ENCODE measurements at regions not wholly inside any gene's neighbourhood (a gene's known extent, or its start where the extent isn't known, plus 50 kb on each side); places are given as distances from the start of the nearest gene placed in this dataset.

GRCh38 chr5:142432369-142432863 lies 107.6 kb upstream of the SPRY4 start:
- no peak for DNase-seq

GRCh38 chr5:142428773-142429473 lies 104.1 kb upstream of the SPRY4 start:
- no peak for DNase-seq

DNA sequence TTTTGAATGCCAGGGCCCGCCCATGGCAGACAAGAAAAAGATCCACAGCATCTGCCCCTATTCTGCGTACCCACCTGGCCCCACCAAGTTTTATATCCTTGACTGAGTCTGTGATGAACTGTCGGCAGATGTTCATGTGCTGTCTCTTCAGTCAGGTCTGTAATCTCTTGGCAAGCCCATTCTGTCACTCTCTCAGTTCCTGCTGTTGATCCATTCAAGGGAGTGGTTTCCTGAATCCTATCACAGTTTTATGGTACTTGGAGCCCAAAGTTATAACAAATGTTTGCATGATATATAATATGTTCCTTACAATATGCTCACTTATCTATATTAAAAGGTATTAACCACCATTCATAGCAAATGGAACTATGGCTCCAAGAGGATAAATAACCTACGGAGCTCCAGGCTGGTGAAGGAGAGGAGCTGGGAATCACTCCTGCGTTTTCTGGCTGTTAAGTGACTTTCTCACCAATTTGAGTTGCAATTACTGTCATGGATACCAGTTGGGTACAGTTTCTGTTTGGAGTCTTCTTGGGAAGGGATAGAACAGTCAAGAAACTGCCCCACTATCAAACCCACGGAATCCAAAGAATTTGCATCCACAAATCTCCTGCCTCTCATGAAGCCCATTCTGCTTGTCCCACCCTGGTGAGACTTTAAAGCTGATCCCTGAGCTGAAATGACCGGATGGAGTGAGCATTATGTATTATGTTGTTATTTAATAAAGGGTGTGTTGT lies 103.4 kb upstream of the SPRY4 start:
- no peak for DNase-seq

GRCh38 chr5:142427529-142427928 lies 102.7 kb upstream of the SPRY4 start:
- no peak for DNase-seq

- DNase-seq: no peak
Observed at GRCh38 chr5:142427015-142427364, 102.2 kb upstream of the SPRY4 start.

GRCh38 chr5:142426129-142427014 lies 101.6 kb upstream of the SPRY4 start:
- DNase-seq: peak; percentile 62

GRCh38 chr5:142425286-142426065 lies 100.7 kb upstream of the SPRY4 start:
- DNase-seq: no peak

DNA sequence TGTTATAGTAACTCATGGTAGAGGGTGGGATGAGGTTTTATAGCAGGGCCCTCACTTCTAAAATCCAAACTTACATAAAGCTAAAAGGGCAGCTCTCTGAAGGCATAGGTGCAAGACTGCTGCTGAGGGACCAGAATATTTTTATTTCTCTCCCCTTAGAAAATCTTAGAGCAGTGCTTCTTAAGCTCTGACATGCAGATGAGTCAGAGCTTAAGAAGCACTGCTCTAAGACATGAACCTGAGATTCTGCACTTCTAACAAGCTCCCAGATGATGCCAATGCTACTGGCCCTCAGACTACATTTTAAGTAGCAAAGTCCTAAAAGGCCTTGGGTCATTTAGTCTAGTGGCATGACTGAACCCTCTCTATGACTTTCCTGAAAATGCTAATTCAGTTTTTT lies 97.6 kb upstream of the SPRY4 start:
- DNase-seq: no peak

- DNase-seq: no peak
Observed at GRCh38 chr5:142421621-142422397, 97.0 kb upstream of the SPRY4 start.

GRCh38 chr5:142421228-142421617 lies 96.4 kb upstream of the SPRY4 start:
- no peak for DNase-seq

GRCh38 chr5:142420561-142421227 lies 95.9 kb upstream of the SPRY4 start:
- DNase-seq: no peak

GRCh38 chr5:142412581-142412980 lies 87.8 kb upstream of the SPRY4 start:
- DNase-seq: no peak

GRCh38 chr5:142411656-142412425 lies 87.0 kb upstream of the SPRY4 start:
- no peak for DNase-seq

DNA sequence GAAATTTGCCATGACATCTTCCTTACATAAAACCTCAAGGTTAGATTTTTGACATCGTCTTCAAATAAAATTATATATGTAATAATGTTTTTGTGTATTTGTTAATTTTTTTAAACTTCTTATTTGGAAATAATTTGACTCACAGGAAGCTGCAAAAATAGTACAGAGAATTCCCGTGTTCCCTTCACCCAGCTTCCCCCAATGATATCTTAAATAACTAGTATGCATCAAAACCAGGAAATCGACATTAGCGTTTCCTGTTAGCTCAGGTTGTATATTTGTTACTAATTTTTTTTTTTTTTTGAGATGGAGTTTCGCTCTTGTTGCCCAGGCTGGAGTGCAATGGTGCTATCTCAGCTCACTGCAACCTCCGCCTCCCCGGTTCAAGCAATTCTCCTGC lies 86.3 kb upstream of the SPRY4 start:
- DNase-seq: no peak

DNA sequence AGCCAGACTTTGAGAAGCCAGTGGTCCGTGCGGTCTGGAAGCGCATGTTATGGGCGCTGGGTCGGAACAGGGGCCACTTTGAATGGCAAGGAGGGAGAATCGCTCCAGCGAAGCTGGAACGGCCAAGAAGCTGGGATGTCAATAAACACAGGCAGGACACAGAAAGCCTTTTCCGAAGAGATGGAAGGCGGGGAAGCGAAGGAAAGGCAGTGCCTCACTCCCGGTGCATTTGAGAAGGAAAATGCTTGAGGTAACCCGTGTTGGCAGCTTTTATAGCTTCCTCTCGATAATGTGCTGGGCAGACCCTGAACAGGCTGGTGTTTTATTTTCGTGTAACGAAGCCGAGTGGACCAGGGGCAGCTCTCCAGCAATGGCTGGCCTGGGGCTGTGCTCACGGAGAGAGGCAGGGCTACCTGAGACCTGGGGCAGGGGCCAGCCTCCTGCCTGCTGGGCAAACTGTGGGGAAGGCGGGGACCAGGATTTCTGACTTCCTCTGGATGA lies 84.2 kb upstream of the SPRY4 start:
- no peak for DNase-seq

- DNase-seq: no peak
Observed at GRCh38 chr5:142408536-142408935, 83.7 kb upstream of the SPRY4 start.

DNA sequence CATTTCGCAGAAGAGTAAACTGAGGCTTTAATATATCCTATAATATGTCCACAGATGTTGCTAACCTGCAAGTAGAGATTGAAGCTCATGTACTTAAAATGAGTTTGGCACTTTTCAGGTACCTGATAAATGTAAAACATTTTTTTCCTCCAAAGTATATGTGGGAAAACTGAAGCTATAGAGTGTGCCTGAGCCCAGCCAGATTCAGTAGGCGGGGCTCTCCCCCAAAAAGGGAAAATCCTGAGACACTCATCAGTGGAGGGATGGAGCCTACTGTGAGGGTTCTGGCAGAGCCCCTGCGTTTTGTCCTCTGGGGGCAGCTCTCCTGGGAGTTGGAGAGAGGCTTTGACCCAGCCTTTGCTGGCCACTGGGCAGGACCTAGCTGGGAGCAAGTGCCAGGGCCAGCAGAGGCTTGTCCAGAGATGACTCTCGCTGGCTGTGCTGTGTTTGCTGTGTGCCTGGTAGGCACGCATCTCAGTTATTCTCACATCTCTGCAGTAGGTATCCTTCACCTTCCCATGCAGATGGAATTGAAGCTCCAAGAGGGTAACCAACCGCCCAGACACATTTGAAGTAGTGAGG lies 81.1 kb upstream of the SPRY4 start:
- no peak for DNase-seq

DNA sequence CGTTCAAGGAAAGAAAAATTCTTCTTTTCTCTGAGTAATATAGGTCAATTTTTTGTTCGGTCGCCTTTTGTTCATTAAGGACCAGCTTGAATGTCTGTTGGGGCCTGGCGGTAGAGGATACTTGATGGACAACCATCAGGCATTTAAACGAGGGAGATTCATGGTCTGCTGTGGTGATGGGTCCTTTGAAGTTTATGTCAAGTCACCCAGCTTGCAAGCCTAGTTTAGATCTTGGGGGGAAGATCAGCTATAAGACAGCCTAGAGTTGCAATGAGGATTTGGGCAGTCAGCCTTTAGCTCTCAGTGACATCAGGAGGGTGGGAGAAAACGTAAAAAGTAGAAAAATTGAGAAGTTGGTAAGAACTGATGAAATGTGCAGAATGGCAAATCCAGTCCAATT lies 80.2 kb upstream of the SPRY4 start:
- DNase-seq: no peak

- no peak for DNase-seq
Observed at GRCh38 chr5:142404046-142404477, 79.2 kb upstream of the SPRY4 start.

DNA sequence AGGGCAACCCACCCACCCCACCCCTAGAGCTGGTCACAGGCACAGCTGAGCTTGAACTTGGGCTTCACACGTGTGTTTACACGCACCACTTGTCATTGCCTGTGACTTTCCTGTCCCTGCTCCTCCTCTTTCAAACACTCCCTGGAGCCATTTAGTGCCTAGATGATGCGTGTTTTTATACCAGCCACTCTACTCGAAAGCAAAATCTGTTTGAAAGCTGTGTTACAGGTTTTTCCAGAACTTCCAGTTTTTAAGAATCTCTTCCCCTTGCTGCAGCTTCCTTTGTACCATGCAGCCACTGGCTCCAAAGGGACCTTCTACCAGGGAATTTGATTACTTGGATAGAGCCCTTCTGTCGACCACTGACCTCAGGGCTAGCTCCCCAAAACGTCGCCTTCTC lies 78.8 kb upstream of the SPRY4 start:
- no peak for DNase-seq
